Nephron progenitor cell (in vitro differentiated cells): ENCODE measurements at regions not wholly inside any gene's neighbourhood (a gene's known extent, or its start where the extent isn't known, plus 50 kb on each side); places are given as distances from the start of the nearest gene placed in this dataset.

Experiments used
- DNase-seq: peaks from one replicate; pipeline ENCODE4 v3.0.0; 2021
- H3K27ac Mint-ChIP-seq: 2 replicates; pipeline ENCODE4 v1.8.0; 2021; ENCODE audit warnings: mild to moderate bottlenecking, moderate library complexity, mixed read lengths
- H3K27me3 Mint-ChIP-seq: 2 replicates; pipeline ENCODE4 v1.8.0; 2021; ENCODE audit warnings: mild to moderate bottlenecking, low read depth, mixed read lengths; ENCODE audit not compliant: poor library complexity
- H3K36me3 Mint-ChIP-seq: 2 replicates; pipeline ENCODE4 v1.8.0; 2021; ENCODE audit warnings: low read depth, mixed read lengths
- H3K4me1 Mint-ChIP-seq: 2 replicates; pipeline ENCODE4 v1.8.0; 2021; ENCODE audit warnings: mixed read lengths
- H3K4me3 Mint-ChIP-seq: 2 replicates; pipeline ENCODE4 v1.8.0; 2021; ENCODE audit warnings: mild to moderate bottlenecking, moderate library complexity, mixed read lengths
- H3K9me3 Mint-ChIP-seq: 2 replicates; pipeline ENCODE4 v1.8.0; 2021; ENCODE audit warnings: mild to moderate bottlenecking, moderate library complexity, mixed read lengths
- TF ChIP-seq, protein P1 (sequence below): fragments of 200-600 bp; sonication (generic); IDR thresholded peaks from 2 replicates; pipeline ENCODE4 v1.5.0; 2021; ENCODE audit warnings: antibody characterized with exemption

DNA sequence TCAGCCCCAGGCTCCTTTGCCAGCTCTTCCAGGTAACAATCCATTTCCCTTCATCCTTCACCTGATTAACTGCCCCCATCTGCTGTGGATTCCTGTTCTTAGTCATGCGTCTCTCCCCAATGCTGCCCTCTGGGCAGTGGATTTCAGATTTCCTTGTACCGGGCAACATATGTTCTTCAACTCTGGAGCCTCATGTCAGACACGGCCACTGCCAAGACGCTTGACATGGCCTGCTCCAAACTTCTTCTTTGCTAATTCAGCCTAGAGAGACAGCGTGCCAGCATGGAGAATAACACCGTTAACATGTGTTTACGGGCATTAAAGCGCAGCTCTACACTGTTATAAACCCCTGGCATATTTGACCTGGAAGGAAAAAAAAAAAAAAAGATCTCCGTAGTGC, 1035.1 kb upstream of the NR2F2 start:
- Mint-ChIP-seq H3K27ac (peak overlapping the region; percentile 80), H3K4me1 (peaks cover 67% of the 10 kb centered on the region), H3K4me3 (no peak overlapping the region), H3K27me3 (no peaks in the 10 kb centered on the region), H3K9me3 (peaks cover 5% of the 10 kb centered on the region), H3K36me3 (no peaks in the 10 kb centered on the region)
- no peak for DNase-seq
- TF ChIP-seq, protein P1, sequence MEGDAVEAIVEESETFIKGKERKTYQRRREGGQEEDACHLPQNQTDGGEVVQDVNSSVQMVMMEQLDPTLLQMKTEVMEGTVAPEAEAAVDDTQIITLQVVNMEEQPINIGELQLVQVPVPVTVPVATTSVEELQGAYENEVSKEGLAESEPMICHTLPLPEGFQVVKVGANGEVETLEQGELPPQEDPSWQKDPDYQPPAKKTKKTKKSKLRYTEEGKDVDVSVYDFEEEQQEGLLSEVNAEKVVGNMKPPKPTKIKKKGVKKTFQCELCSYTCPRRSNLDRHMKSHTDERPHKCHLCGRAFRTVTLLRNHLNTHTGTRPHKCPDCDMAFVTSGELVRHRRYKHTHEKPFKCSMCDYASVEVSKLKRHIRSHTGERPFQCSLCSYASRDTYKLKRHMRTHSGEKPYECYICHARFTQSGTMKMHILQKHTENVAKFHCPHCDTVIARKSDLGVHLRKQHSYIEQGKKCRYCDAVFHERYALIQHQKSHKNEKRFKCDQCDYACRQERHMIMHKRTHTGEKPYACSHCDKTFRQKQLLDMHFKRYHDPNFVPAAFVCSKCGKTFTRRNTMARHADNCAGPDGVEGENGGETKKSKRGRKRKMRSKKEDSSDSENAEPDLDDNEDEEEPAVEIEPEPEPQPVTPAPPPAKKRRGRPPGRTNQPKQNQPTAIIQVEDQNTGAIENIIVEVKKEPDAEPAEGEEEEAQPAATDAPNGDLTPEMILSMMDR, result no peak

DNA sequence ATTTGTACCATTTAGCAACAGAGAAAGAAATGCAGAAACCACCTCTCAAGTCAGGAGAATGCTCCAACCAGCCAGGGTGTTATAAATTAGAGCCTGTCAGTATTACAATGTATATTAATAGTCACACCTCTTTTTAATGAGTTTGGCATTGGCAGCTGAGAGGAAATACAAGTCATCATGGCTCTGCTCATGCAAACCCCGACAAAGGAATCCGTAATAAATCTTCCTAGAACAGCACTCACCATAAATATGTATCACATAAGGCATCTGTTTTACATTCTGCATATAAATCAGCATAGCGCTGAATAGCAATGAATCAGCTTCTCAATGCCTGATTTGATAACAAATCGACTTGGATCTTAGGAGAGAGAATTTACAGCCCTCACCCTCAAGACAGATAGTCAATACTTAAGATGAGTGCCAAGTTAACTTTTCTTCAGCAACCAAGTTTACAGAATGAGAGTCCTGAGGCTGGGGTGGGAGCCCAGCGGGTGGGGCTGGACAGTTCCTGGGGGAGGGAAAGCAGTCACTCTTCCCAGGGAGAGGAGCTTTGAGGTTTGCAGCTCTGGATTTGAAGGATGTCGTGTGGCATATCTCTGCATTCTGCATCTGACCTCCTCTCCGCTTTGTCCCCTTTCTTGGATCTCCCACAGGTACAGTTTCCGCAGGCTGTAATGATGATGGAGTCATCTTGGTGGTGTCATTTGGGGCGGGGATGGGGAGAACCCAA, 1034.4 kb upstream of the NR2F2 start:
- Mint-ChIP-seq H3K9me3 (peaks cover 12% of the 10 kb centered on the region), H3K36me3 (peaks cover 5% of the 10 kb centered on the region), H3K4me3 (no peak overlapping the region), H3K27ac (no peak overlapping the region), H3K27me3 (no peaks in the 10 kb centered on the region), H3K4me1 (peaks cover 60% of the 10 kb centered on the region)
- DNase-seq, result no peak
- TF ChIP-seq, protein P1, result no peak

DNA sequence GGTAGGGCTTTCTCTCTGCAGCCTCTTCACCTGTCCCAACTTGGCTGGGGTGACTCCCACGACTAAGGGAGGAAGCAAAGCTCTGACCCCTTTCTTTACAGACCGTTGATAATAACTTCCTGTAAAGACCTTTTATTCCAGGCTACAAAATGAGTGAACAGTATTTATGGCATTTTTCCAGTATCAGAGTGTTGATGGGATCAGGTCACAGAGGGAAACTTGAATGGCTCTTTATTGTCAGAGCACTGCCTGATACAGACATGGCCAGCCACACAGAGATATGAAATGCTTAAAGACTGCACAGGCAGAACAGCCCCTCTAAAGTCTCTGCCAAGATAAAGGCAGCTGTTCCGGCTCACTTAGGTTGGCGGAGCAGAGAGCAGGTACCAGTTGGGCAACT, 1033.9 kb upstream of the NR2F2 start:
- DNase-seq, result no peak
- H3K4me3 Mint-ChIP-seq, result no peak overlapping the region
- H3K9me3 Mint-ChIP-seq, result peaks cover 18% of the 10 kb centered on the region
- peak overlapping the region; percentile 94 for H3K27ac Mint-ChIP-seq
- no peaks in the 10 kb centered on the region for H3K27me3 Mint-ChIP-seq
- TF ChIP-seq, protein P1, result no peak
- peaks cover 11% of the 10 kb centered on the region for H3K36me3 Mint-ChIP-seq
- H3K4me1 Mint-ChIP-seq, result peaks cover 54% of the 10 kb centered on the region

DNA sequence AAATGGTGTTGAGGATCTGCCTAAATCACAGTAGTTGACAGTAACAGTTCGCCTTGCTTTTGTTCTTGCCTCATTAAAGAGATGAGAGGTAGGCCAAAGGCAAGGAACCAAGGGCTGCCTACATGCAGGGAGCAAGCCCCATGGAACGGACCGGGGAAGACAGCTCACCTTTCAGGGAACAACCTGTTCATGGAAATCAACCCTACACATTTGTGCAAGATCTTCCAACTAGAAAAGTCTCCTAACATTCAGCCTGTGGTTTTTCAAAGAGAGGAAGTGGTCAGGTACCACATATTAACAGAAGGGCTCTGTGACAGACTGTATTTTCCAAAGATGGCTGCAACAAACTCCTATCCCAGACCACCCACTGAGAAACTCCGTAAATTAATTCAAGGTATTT, 1031.8 kb upstream of the NR2F2 start:
- Mint-ChIP-seq H3K4me3 (no peak overlapping the region), H3K27me3 (no peaks in the 10 kb centered on the region), H3K9me3 (peaks cover 30% of the 10 kb centered on the region), H3K36me3 (peaks cover 25% of the 10 kb centered on the region), H3K4me1 (peaks cover 43% of the 10 kb centered on the region), H3K27ac (no peak overlapping the region)
- TF ChIP-seq, protein P1, result no peak
- no peak for DNase-seq

DNA sequence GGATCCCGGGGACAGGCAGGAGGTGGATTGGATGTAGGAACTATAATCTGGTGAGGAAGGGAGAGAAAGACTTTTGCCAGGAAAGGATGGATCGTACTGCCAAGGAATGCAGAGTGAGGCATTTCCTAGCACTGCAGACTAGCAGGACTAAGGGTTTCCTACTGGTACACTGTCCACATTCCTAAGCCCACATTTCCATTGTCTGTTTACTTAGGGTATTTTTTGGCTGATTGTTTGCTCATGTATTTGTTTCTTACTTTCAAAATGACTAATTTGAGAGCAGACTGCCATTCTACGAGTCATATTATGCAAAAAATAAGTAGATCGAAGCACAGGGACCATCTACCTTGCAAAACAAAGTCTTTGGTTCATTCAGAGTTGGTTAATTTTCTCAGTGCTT, 1029.5 kb upstream of the NR2F2 start:
- no peak for DNase-seq
- H3K4me1 Mint-ChIP-seq, result peaks cover 49% of the 10 kb centered on the region
- H3K36me3 Mint-ChIP-seq, result peaks cover 28% of the 10 kb centered on the region
- no peak overlapping the region for H3K27ac Mint-ChIP-seq
- no peak overlapping the region for H3K4me3 Mint-ChIP-seq
- H3K27me3 Mint-ChIP-seq, result no peaks in the 10 kb centered on the region
- H3K9me3 Mint-ChIP-seq, result peaks cover 30% of the 10 kb centered on the region
- TF ChIP-seq, protein P1, result no peak

DNA sequence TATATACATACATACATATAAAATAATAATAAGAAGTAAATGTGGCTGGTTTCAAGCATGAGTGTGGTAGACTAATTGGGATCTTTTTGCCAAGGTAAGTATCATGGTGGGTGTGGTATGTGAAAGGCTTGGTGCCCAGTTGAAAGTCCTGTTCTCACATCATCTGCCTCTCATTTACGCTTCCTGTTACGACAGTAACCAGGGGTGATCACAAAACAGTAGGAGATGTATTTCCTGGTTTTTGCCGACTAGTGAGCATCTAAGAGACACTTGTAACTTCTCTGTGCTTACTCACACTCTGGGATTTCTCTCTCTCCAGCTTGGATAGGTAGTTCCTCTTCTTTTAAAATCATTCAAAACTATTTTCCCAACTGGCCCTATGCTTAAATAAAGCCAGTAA, 1028.3 kb upstream of the NR2F2 start:
- TF ChIP-seq, protein P1, result no peak
- Mint-ChIP-seq H3K27ac (no peak overlapping the region), H3K36me3 (peaks cover 38% of the 10 kb centered on the region), H3K4me1 (peaks cover 38% of the 10 kb centered on the region), H3K9me3 (peaks cover 30% of the 10 kb centered on the region), H3K4me3 (no peak overlapping the region), H3K27me3 (no peaks in the 10 kb centered on the region)
- DNase-seq, result no peak
